Erythroblast (primary cell): ENCODE measurements at regions not wholly inside any gene's neighbourhood (a gene's known extent, or its start where the extent isn't known, plus 50 kb on each side); places are given as distances from the start of the nearest gene placed in this dataset.

Experiments
- GATA1 ChIP-seq: IDR thresholded peaks from 2 replicates; pipeline ENCODE4 v1.6.1; 2011; ENCODE audit warnings: low read depth, mild to moderate bottlenecking, control low read depth, low read length, moderate library complexity
- POLR2A ChIP-seq: IDR thresholded peaks from 2 replicates; pipeline ENCODE4 v1.6.1; 2011; ENCODE audit warnings: mild to moderate bottlenecking, low read length

GRCh38 chr5:74953937-74954720, 87.9 kb upstream of the FAM169A start:
- TF ChIP-seq POLR2A (no peak), GATA1 (no peak)
